Tibial nerve (tissue), 4 donors: ENCODE measurements at regions not wholly inside any gene's neighbourhood (a gene's known extent, or its start where the extent isn't known, plus 50 kb on each side); places are given as distances from the start of the nearest gene placed in this dataset.

ENCODE experiments used
- CTCF ChIP-seq, 5 experiments: fragments of 200-600 bp in 3 of 5; fragments of 450-650 bp in 2 of 5; sonication (generic) in 3 of 5; IDR thresholded peaks; one replicate each; pipeline ENCODE4 v1.5.1; 2016 to 2019; ENCODE audit warnings: antibody characterized with exemption in 5 of 5, mild to moderate bottlenecking in 3 of 5, moderate library complexity in 2 of 5
- EP300 ChIP-seq, 2 donors: sonication (generic); formaldehyde crosslinking; IDR thresholded peaks; one replicate each; pipeline ENCODE4 v1.6.1; 2017; ENCODE audit warnings: antibody characterized with exemption in 2 of 2, mild to moderate bottlenecking in 1 of 2
- POLR2A ChIP-seq, 2 donors: fragments of 450-650 bp; IDR thresholded peaks; one replicate each; pipeline ENCODE4 v1.6.1; 2017; ENCODE audit warnings: antibody characterized with exemption in 2 of 2, mild to moderate bottlenecking in 2 of 2, moderate library complexity in 2 of 2

GRCh38 chr12:103138538-103138937 lies 181.1 kb downstream of the ASCL1 start:
- no peak for TF ChIP-seq EP300 (IDR thresholded peaks at IDR 0.05)
- TF ChIP-seq CTCF (IDR thresholded peaks at IDR 0.05): no peak
- TF ChIP-seq POLR2A (IDR thresholded peaks at IDR 0.05): no peak
